Heart right ventricle (tissue), 16 donors: ENCODE measurements at regions not wholly inside any gene's neighbourhood (a gene's known extent, or its start where the extent isn't known, plus 50 kb on each side); places are given as distances from the start of the nearest gene placed in this dataset.

Experiments
- ATAC-seq, 8 donors: fragments of 200-7000 bp; cut with Tn5 transposase; one replicate each; pipeline ENCODE4 v1.9.1; 2020; ENCODE audit warnings: mild to moderate bottlenecking in 8 of 8, moderate library complexity in 8 of 8, moderate number of reproducible peaks in 1 of 8
- DNase-seq, 2 donors: peaks; one replicate each; pipeline ENCODE4 v3.0.0-alpha.2; 2020
- H3K27ac ChIP-seq, 10 donors: fragments of 200-600 bp; sonication (generic) in 2 of 10; one replicate each; pipeline versions ENCODE4 v1.5.0 to v1.8.0; 2020 to 2022; ENCODE audit warnings: mild to moderate bottlenecking in 3 of 10
- H3K27me3 ChIP-seq, 7 donors: fragments of 200-600 bp; one replicate each; pipeline ENCODE4 v1.8.0; 2021 to 2022; ENCODE audit warnings: mild to moderate bottlenecking in 2 of 7
- H3K36me3 ChIP-seq, 9 donors: fragments of 200-600 bp; sonication (generic) in 1 of 9; one replicate each; pipeline versions ENCODE4 v1.5.0 to v1.8.0; 2020 to 2022; ENCODE audit warnings: mild to moderate bottlenecking in 2 of 9
- H3K4me1 ChIP-seq, 9 donors: fragments of 200-600 bp; sonication (generic) in 1 of 9; one replicate each; pipeline versions ENCODE4 v1.5.0 to v1.8.0; 2020 to 2022; ENCODE audit warnings: mild to moderate bottlenecking in 4 of 9
- H3K4me3 ChIP-seq, 10 donors: fragments of 200-600 bp; sonication (generic) in 2 of 10; one replicate each; pipeline versions ENCODE4 v1.5.0 to v1.8.0; 2020 to 2022; ENCODE audit warnings: mild to moderate bottlenecking in 7 of 10, moderate library complexity in 2 of 10
- H3K9me3 ChIP-seq, 11 donors: fragments of 200-600 bp in 10 of 11; sonication (generic) in 2 of 11; one replicate each; pipeline versions ENCODE4 v1.5.0 to v1.8.0; 2013 to 2022; ENCODE audit warnings: mild to moderate bottlenecking in 2 of 11, control low read depth in 1 of 11, moderate library complexity in 1 of 11
- WGBS, 2 donors: extraction: QIAGEN DNeasy Blood & Tissue Kit; methylation state at CpG; one replicate each; pipeline ENCODE4 v1.1.7; 2013; ENCODE audit warnings: inconsistent platforms in 1 of 2; 5-methylcytosine and 5-hydroxymethylcytosine counted together
- intact Hi-C, 10 donors: fragments of 100-400 bp; cut with DNase I; formaldehyde crosslinking; loops; one replicate each; pipeline versions ENCODE4 v1.11.1 to v1.14.2; 2022
- TF ChIP-seq, protein P1 (sequence below), 9 donors: fragments of 200-600 bp; sonication (generic) in 2 of 9; IDR thresholded peaks; one replicate each; pipeline versions ENCODE4 v1.5.0 to v1.8.0; 2021 to 2022; ENCODE audit warnings: antibody characterized with exemption in 9 of 9, mild to moderate bottlenecking in 5 of 9, moderate library complexity in 1 of 9
- donor health status: Arrhythmogenic right ventricular cardiomyopathy.
- donor health status: ischemic (EF 13 %, LVEDD 7.1; RV severe dilation, severe dysfunction).
- donor health status: healthy with polysubstance abuse.
- donor health status: DM: no; HTN: yes; CAD: no.
- donor health status: DM: no; HTN: no; CAD: no.
- donor health status: ischemic (EF 25% LVEDD 6.9; RV normal size, moderate dysfunction).
- donor health status: ischemic (EF 25% LVEDD 5.7; RV mildly dilated, moderate dysfunction).
- donor health status: healthy.
- donor health status: DM: yes; HTN: yes; CAD: no.
- donor health status: Ischemic cardiomyopathy.
- donor health status: ischemic (EF 35%, LVEDD 5.7; RV mildly dilated, moderate dysfunction).
- donor health status: nonischemic (EF 11% LVEDD 7.7; RV severe dilation, severe dysfunction).
- donor health status: DM: yes; HTN: yes; CAD: no.
- donor health status: PGD.
- donor health status: ischemic (EF 29% LVEDD 5.4; RV normal size, mild dysfunction).
- donor health status: nonischemic (EF 23%, LVEDD 6.1; RV moderate dilation, normal function).

- Histone ChIP-seq H3K27me3 (peaks cover 0 to 10% (median 7%) of the 10 kb centered on the region in 7 donors), H3K4me3 (no peak overlapping the region), H3K4me1 (peaks cover 0 to 6% (median 0%) of the 10 kb centered on the region in 9 donors), H3K27ac (no peak overlapping the region), H3K9me3 (peaks cover 0 to 1% (median 0%) of the 10 kb centered on the region in 11 donors), H3K36me3 (no peaks in the 10 kb centered on the region)
- DNase-seq (no peak), ATAC-seq (no peak)
- intact Hi-C loops: no loop called here
- TF ChIP-seq, protein P1, sequence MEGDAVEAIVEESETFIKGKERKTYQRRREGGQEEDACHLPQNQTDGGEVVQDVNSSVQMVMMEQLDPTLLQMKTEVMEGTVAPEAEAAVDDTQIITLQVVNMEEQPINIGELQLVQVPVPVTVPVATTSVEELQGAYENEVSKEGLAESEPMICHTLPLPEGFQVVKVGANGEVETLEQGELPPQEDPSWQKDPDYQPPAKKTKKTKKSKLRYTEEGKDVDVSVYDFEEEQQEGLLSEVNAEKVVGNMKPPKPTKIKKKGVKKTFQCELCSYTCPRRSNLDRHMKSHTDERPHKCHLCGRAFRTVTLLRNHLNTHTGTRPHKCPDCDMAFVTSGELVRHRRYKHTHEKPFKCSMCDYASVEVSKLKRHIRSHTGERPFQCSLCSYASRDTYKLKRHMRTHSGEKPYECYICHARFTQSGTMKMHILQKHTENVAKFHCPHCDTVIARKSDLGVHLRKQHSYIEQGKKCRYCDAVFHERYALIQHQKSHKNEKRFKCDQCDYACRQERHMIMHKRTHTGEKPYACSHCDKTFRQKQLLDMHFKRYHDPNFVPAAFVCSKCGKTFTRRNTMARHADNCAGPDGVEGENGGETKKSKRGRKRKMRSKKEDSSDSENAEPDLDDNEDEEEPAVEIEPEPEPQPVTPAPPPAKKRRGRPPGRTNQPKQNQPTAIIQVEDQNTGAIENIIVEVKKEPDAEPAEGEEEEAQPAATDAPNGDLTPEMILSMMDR (IDR thresholded peaks at IDR 0.05): no peak
- 93 to 94% methylated on average over 7 of the region's 7 CpGs for WGBS, 2 donors
Observed at GRCh38 chr10:113219446-113219845, 269.4 kb downstream of the TCF7L2 start.

- WGBS, 2 donors: 53 to 61% methylated on average over 6 of the region's 6 CpGs
- ATAC-seq: no peak
- H3K27me3 ChIP-seq: peaks cover 0 to 10% (median 7%) of the 10 kb centered on the region in 7 donors
- no peak overlapping the region for H3K27ac ChIP-seq
- peaks cover 0 to 6% (median 0%) of the 10 kb centered on the region in 9 donors for H3K4me1 ChIP-seq
- H3K9me3 ChIP-seq: no peaks in the 10 kb centered on the region
- no peaks in the 10 kb centered on the region for H3K36me3 ChIP-seq
- no peak for DNase-seq
- intact Hi-C loops: no loop called here
- TF ChIP-seq, protein P1 (IDR thresholded peaks at IDR 0.05): no peak
- H3K4me3 ChIP-seq: no peak overlapping the region
Observed at GRCh38 chr10:113221756-113222168, 271.7 kb downstream of the TCF7L2 start.

DNA sequence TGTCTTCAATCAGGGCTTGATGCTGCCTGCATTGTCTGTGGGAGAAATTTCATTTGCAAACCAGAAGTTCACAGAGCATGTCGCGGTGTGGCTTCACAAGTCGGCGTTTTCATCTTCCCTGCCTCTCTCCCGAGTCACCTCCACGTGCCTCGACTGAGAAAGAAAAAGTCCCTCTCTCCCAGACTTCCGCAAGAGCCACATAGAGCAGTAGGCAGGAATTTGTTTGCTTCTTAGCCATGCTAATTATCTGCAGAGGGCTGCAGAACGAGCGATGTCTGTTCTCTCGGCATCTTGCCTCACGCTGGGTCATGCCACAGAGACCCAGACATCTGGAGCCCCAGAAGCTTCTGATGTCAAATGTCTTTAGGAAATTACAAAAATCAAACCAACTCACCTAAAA is 272.2 kb downstream of the TCF7L2 start:
- no peak for DNase-seq

GRCh38 chr10:113225364-113225763 is 275.3 kb downstream of the TCF7L2 start:
- Histone ChIP-seq H3K4me1 (peaks cover 0 to 10% (median 0%) of the 10 kb centered on the region in 9 donors), H3K27ac (no peak overlapping the region), H3K27me3 (peaks cover 0 to 15% (median 7%) of the 10 kb centered on the region in 7 donors), H3K36me3 (no peaks in the 10 kb centered on the region), H3K4me3 (no peak overlapping the region), H3K9me3 (no peaks in the 10 kb centered on the region)
- TF ChIP-seq, protein P1 (IDR thresholded peaks at IDR 0.05): no peak
- intact Hi-C loops: loop anchor here in 1 of 10 donors (5.0 kb wide), 1 partner anchor 43 kb away; no protein-coding TSS in a partner anchor
- WGBS, 2 donors: 67 to 99% methylated on average over 2 of the region's 2 CpGs
- DNase-seq: no peak
- ATAC-seq: no peak

More for the DNA sequence above, 272.2 kb downstream of the TCF7L2 start:
- intact Hi-C loops: no loop called here
- Histone ChIP-seq H3K9me3 (no peaks in the 10 kb centered on the region), H3K27ac (no peak overlapping the region), H3K4me3 (no peak overlapping the region), H3K4me1 (peaks cover 0 to 6% (median 0%) of the 10 kb centered on the region in 9 donors), H3K27me3 (peaks cover 0 to 10% (median 7%) of the 10 kb centered on the region in 7 donors), H3K36me3 (no peaks in the 10 kb centered on the region)
- ATAC-seq: no peak
- WGBS, 2 donors: 64 to 69% methylated on average over 12 of the region's 12 CpGs
- TF ChIP-seq, protein P1 (IDR thresholded peaks at IDR 0.05): no peak
